ENCODE measurements at regions not wholly inside any gene's neighbourhood (a gene's known extent, or its start where the extent isn't known, plus 50 kb on each side); places are given as distances from the start of the nearest gene placed in this dataset.

GRCh38 chr4:156117743-156118142 lies 164.1 kb upstream of the CTSO start:
- ChIA-PET POLR2A (no interaction called here), RAD21 (ENCODE audit: low non-redundant PET in 1 of 2, low total read pairs in 2 of 2, uncharacterized antibody in 2 of 2, unreplicated experiment in 2 of 2) (no interaction called here), CTCF (no interaction called here)
- TF ChIP-seq RAD21 (IDR thresholded peaks at IDR 0.05; ENCODE audit: low read depth) (no peak), EZH2phosphoT487 (IDR thresholded peaks at IDR 0.05; ENCODE audit: borderline replicate concordance) (no peak), ZFX (IDR thresholded peaks at IDR 0.05) (no peak), FOSL1 (IDR thresholded peaks at IDR 0.05; ENCODE audit: low read depth) (no peak)
- H3K9ac ChIP-seq (ENCODE audit: low read length) = no peak overlapping the region
- H3K9me2 ChIP-seq (ENCODE audit: insufficient read depth) = no peaks in the 10 kb centered on the region
- no peak overlapping the region for H2AFZ ChIP-seq (ENCODE audit: low read depth, low read length, poor library complexity, severe bottlenecking)
- H3K36me3 ChIP-seq (ENCODE audit: control insufficient read depth in 1 of 2, insufficient read depth in 2 of 2, low read length in 2 of 2) = no peaks in the 10 kb centered on the region
- no peak overlapping the region for H3K27ac ChIP-seq (ENCODE audit: low read depth, low read length)
- ATAC-seq (no peak), DNase-seq (ENCODE audit: low read depth, low spot score) (no peak)
- no peaks in the 10 kb centered on the region for H3K79me2 ChIP-seq (ENCODE audit: insufficient read depth, low read length)
- BruUV-seq (replicated peaks) = no TSS peak
- no peak overlapping the region for H3K4me2 ChIP-seq (ENCODE audit: low read length)
- H4K20me1 ChIP-seq (ENCODE audit: insufficient read depth) = no peaks in the 10 kb centered on the region
- H3K4me3 ChIP-seq (replicated peaks in 1 of 2; ENCODE audit: low read depth in 1 of 2, low read length in 2 of 2) = no peak overlapping the region
- H3K4me1 ChIP-seq (ENCODE audit: control insufficient read depth in 1 of 2, insufficient read depth in 2 of 2, low read length in 2 of 2) = peaks cover 0 to 3% of the 10 kb centered on the region in 2 experiments; a peak in 1 of 4 replicates
- H3K9me3 ChIP-seq (ENCODE audit: control insufficient read depth in 1 of 2, insufficient read depth in 1 of 2, low read depth in 1 of 2, low read length in 2 of 2) = no peaks in the 10 kb centered on the region
- H3K27me3 ChIP-seq (ENCODE audit: insufficient read depth, low read length) = no peaks in the 10 kb centered on the region
- intact Hi-C loops (cut with micrococcal nuclease) = no loop called here

- ChIA-PET RAD21 (ENCODE audit: low non-redundant PET in 1 of 2, low total read pairs in 2 of 2, uncharacterized antibody in 2 of 2, unreplicated experiment in 2 of 2) (no interaction called here), POLR2A (no interaction called here), CTCF (no interaction called here)
- intact Hi-C loops (cut with micrococcal nuclease) = no loop called here
- Histone ChIP-seq H3K36me3 (ENCODE audit: control insufficient read depth in 1 of 2, insufficient read depth in 2 of 2, low read length in 2 of 2) (no peaks in the 10 kb centered on the region), H3K79me2 (ENCODE audit: insufficient read depth, low read length) (no peaks in the 10 kb centered on the region), H4K20me1 (ENCODE audit: insufficient read depth) (no peaks in the 10 kb centered on the region), H3K4me3 (replicated peaks in 1 of 2; ENCODE audit: low read depth in 1 of 2, low read length in 2 of 2) (no peak overlapping the region), H3K4me2 (ENCODE audit: low read length) (no peak overlapping the region), H3K27me3 (ENCODE audit: insufficient read depth, low read length) (no peaks in the 10 kb centered on the region), H3K27ac (ENCODE audit: low read depth, low read length) (no peak overlapping the region), H3K4me1 (ENCODE audit: control insufficient read depth in 1 of 2, insufficient read depth in 2 of 2, low read length in 2 of 2) (peaks cover 0 to 3% of the 10 kb centered on the region in 2 experiments; a peak in 1 of 4 replicates), H3K9ac (ENCODE audit: low read length) (no peak overlapping the region), H3K9me2 (ENCODE audit: insufficient read depth) (no peaks in the 10 kb centered on the region), H3K9me3 (ENCODE audit: control insufficient read depth in 1 of 2, insufficient read depth in 1 of 2, low read depth in 1 of 2, low read length in 2 of 2) (no peaks in the 10 kb centered on the region), H2AFZ (ENCODE audit: low read depth, low read length, poor library complexity, severe bottlenecking) (no peak overlapping the region)
- TF ChIP-seq ELF1 (IDR thresholded peaks at IDR 0.05; ENCODE audit: borderline replicate concordance, low read depth) (no peak), SIN3A (IDR thresholded peaks at IDR 0.05; ENCODE audit: low read depth) (no peak), JUND (IDR thresholded peaks at IDR 0.05) (no peak), REST (IDR thresholded peaks at IDR 0.05; ENCODE audit: low read depth) (no peak)
- ATAC-seq (no peak), DNase-seq (ENCODE audit: low read depth, low spot score) (no peak)
- BruUV-seq (replicated peaks) = no TSS peak
Observed at GRCh38 chr4:156116991-156117390, 163.3 kb upstream of the CTSO start.

Measured in HCT116 (cell line).